Lower lobe of right lung (tissue), 2 donors: ENCODE measurements at regions not wholly inside any gene's neighbourhood (a gene's known extent, or its start where the extent isn't known, plus 50 kb on each side); places are given as distances from the start of the nearest gene placed in this dataset.

ENCODE experiments used
- ATAC-seq, 2 donors: fragments of 200-7000 bp; cut with Tn5 transposase; one replicate each; pipeline ENCODE4 v1.9.1; 2020 to 2022; ENCODE audit warnings: mild to moderate bottlenecking in 2 of 2, moderate library complexity in 2 of 2
- DNase-seq: peaks from one replicate; pipeline ENCODE4 v3.0.0-alpha.2; 2020
- H3K27ac ChIP-seq: fragments of 200-600 bp; one replicate; pipeline ENCODE4 v1.8.0; 2022
- H3K27me3 ChIP-seq: fragments of 200-600 bp; one replicate; pipeline ENCODE4 v1.8.0; 2022; ENCODE audit warnings: low read depth
- H3K36me3 ChIP-seq: fragments of 200-600 bp; one replicate; pipeline ENCODE4 v1.8.0; 2022; ENCODE audit warnings: mild to moderate bottlenecking
- H3K4me1 ChIP-seq: fragments of 200-600 bp; one replicate; pipeline ENCODE4 v1.8.0; 2022
- H3K4me3 ChIP-seq: fragments of 200-600 bp; one replicate; pipeline ENCODE4 v1.8.0; 2022; ENCODE audit warnings: mild to moderate bottlenecking
- H3K9me3 ChIP-seq: fragments of 200-600 bp; one replicate; pipeline ENCODE4 v1.8.0; 2022
- intact Hi-C: fragments of 100-400 bp; cut with DNase I; formaldehyde crosslinking; loops from one replicate; pipeline ENCODE4 v1.11.0; 2022
- TF ChIP-seq, protein P1 (sequence below): fragments of 200-600 bp; IDR thresholded peaks from one replicate; pipeline ENCODE4 v1.8.0; 2022; ENCODE audit warnings: antibody characterized with exemption, mild to moderate bottlenecking
- donor health status: DM: no; HTN: yes; CAD: no; lungs with severe emphysema.

DNA sequence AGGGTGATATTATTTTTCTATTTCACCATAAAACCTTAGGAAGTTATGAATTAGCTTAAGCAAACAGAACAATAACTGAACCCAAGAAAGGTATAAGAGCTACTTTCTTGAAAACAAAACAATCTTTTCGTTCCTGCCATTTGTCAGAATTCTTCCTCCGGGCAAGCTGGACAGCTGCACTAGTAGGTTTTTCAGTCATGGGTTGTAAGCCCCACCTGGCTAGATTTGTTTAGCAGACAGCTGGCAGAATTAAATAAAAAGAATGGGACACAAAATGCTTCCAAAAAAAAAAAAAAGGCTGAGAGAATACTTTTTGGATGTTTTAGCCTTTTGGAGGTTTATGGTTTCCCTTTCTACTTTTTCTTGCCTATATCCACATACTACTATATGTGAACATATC, 694.1 kb downstream of the ARHGAP15 start:
- Histone ChIP-seq H3K4me3 (no peak overlapping the region), H3K27ac (no peak overlapping the region), H3K27me3 (no peaks in the 10 kb centered on the region), H3K4me1 (no peaks in the 10 kb centered on the region), H3K36me3 (no peaks in the 10 kb centered on the region), H3K9me3 (no peaks in the 10 kb centered on the region)
- TF ChIP-seq, protein P1, sequence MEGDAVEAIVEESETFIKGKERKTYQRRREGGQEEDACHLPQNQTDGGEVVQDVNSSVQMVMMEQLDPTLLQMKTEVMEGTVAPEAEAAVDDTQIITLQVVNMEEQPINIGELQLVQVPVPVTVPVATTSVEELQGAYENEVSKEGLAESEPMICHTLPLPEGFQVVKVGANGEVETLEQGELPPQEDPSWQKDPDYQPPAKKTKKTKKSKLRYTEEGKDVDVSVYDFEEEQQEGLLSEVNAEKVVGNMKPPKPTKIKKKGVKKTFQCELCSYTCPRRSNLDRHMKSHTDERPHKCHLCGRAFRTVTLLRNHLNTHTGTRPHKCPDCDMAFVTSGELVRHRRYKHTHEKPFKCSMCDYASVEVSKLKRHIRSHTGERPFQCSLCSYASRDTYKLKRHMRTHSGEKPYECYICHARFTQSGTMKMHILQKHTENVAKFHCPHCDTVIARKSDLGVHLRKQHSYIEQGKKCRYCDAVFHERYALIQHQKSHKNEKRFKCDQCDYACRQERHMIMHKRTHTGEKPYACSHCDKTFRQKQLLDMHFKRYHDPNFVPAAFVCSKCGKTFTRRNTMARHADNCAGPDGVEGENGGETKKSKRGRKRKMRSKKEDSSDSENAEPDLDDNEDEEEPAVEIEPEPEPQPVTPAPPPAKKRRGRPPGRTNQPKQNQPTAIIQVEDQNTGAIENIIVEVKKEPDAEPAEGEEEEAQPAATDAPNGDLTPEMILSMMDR, result no peak
- ATAC-seq (no peak), DNase-seq (no peak)
- intact Hi-C loops, result no loop called here

DNA sequence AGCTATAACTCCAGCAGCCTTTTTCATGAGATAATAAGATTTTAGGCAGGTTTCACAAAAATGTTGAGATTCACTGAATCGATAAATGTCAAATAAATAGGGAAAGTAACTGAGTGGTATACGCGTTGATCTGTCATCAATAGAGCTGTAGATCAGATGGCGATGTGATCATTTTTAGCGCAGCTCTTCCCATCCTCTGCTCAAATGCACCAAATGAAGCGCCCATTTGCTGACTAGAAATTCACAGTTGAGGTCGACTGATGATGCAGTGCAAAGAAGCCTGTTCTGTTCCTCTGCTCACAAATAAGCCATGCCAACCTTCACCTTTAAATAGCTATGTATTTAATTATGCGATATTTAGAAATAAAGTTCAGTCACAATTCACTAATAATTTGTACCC, 693.5 kb downstream of the ARHGAP15 start:
- intact Hi-C loops, result no loop called here
- H3K9me3 ChIP-seq, result no peaks in the 10 kb centered on the region
- no peaks in the 10 kb centered on the region for H3K4me1 ChIP-seq
- TF ChIP-seq, protein P1, result no peak
- no peak for ATAC-seq
- no peak for DNase-seq
- no peak overlapping the region for H3K27ac ChIP-seq
- H3K36me3 ChIP-seq, result no peaks in the 10 kb centered on the region
- no peak overlapping the region for H3K4me3 ChIP-seq
- no peaks in the 10 kb centered on the region for H3K27me3 ChIP-seq

DNA sequence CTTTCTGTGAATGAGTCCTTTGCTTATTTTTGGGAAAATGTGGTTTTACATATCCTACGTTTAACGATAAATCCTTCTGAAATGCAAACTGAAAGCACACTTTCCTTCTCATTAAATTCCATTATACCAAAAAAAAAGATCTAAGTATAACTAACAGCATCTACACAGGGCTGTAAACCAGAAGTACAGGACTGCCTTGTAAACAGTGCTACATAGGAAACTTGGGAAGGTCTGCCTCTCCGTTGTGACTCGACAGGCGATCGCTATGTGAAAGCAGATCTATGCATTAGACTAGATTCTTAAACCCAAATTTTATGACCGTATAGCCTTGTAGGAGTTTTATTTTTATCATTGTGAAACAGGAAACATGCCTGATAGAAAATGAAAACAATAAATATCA, 690.5 kb downstream of the ARHGAP15 start:
- ATAC-seq, result no peak

DNA sequence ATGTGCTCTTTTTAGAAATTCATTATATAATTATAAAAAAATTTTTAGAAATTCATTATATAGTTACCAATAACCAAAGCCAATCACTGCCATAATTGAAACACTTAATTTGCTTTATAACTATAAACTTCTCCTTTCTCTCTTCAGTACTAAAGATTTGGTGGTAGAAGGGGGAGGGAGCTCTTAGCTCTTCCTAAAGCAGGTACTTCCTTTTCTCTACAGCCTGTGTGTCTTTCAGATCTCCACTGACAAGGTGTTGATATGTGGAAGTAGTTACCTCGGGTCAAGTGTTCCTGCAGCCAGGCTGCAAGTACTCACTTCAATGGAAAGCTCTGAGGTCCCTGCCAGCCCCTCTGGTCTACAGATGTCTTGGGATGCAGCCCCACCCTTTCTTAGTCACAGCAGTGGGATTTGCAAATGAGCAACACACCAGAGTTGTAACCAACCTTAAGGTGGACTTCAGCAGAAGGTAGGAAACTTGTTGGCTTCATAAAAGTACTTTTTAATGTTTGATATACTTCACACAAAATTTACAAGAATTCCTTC, 690.0 kb downstream of the ARHGAP15 start:
- no peak for ATAC-seq
- Histone ChIP-seq H3K9me3 (no peaks in the 10 kb centered on the region), H3K27me3 (no peaks in the 10 kb centered on the region), H3K27ac (no peak overlapping the region), H3K4me1 (no peaks in the 10 kb centered on the region), H3K4me3 (no peak overlapping the region), H3K36me3 (no peaks in the 10 kb centered on the region)
- DNase-seq, result no peak
- intact Hi-C loops, result no loop called here
- TF ChIP-seq, protein P1, result no peak

More for the DNA sequence above, 690.5 kb downstream of the ARHGAP15 start:
- Histone ChIP-seq H3K9me3 (no peaks in the 10 kb centered on the region), H3K4me3 (no peak overlapping the region), H3K27ac (no peak overlapping the region), H3K4me1 (no peaks in the 10 kb centered on the region), H3K27me3 (no peaks in the 10 kb centered on the region), H3K36me3 (no peaks in the 10 kb centered on the region)
- intact Hi-C loops, result no loop called here
- TF ChIP-seq, protein P1, result no peak
- DNase-seq, result no peak
